Chondrocyte (in vitro differentiated cells): ENCODE measurements at regions not wholly inside any gene's neighbourhood (a gene's known extent, or its start where the extent isn't known, plus 50 kb on each side); places are given as distances from the start of the nearest gene placed in this dataset.

Source experiments
- DNase-seq: peaks from one replicate; pipeline ENCODE4 v3.0.0; 2021; ENCODE audit warnings: mixed read lengths, low spot score
- H3K27ac Mint-ChIP-seq: one replicate; pipeline ENCODE4 v1.8.0; 2021; ENCODE audit warnings: mild to moderate bottlenecking, moderate library complexity, mixed read lengths; ENCODE audit not compliant: unreplicated experiment
- H3K27me3 Mint-ChIP-seq: 2 replicates; pipeline ENCODE4 v1.8.0; 2021; ENCODE audit warnings: low read depth, mixed read lengths
- H3K36me3 Mint-ChIP-seq: 2 replicates; pipeline ENCODE4 v1.8.0; 2021; ENCODE audit warnings: low read depth, mixed read lengths
- H3K4me1 Mint-ChIP-seq: 2 replicates; pipeline ENCODE4 v1.8.0; 2021; ENCODE audit warnings: low read depth, mild to moderate bottlenecking, mixed read lengths
- H3K4me3 Mint-ChIP-seq: one replicate; pipeline ENCODE4 v1.8.0; 2021; ENCODE audit warnings: mild to moderate bottlenecking, moderate library complexity, mixed read lengths; ENCODE audit not compliant: unreplicated experiment
- H3K9me3 Mint-ChIP-seq: 2 replicates; pipeline ENCODE4 v1.8.0; 2021; ENCODE audit warnings: low read depth, mixed read lengths
- CTCF ChIP-seq: fragments of 200-600 bp; sonication (generic); IDR thresholded peaks from 2 replicates; pipeline ENCODE4 v1.5.0; 2021; ENCODE audit warnings: antibody characterized with exemption, mild to moderate bottlenecking, moderate library complexity

GRCh38 chr11:39786281-39786680 is 1673.2 kb downstream of the LRRC4C start:
- TF ChIP-seq CTCF = no peak
- Mint-ChIP-seq H3K27me3 (no peaks in the 10 kb centered on the region), H3K9me3 (no peaks in the 10 kb centered on the region), H3K27ac (no peak overlapping the region), H3K4me1 (no peaks in the 10 kb centered on the region), H3K4me3 (no peak overlapping the region), H3K36me3 (no peaks in the 10 kb centered on the region)
- DNase-seq = no peak

- Mint-ChIP-seq H3K27ac (no peak overlapping the region), H3K27me3 (no peaks in the 10 kb centered on the region), H3K4me3 (no peak overlapping the region), H3K36me3 (no peaks in the 10 kb centered on the region), H3K4me1 (no peaks in the 10 kb centered on the region), H3K9me3 (no peaks in the 10 kb centered on the region)
- no peak for TF ChIP-seq CTCF
- DNase-seq = peak; percentile 77
These were observed 1674.6 kb downstream of the LRRC4C start for GRCh38 chr11:39784873-39785272.

GRCh38 chr11:39780131-39780530 is 1679.3 kb downstream of the LRRC4C start:
- Mint-ChIP-seq H3K27me3 (no peaks in the 10 kb centered on the region), H3K36me3 (no peaks in the 10 kb centered on the region), H3K9me3 (no peaks in the 10 kb centered on the region), H3K4me1 (no peaks in the 10 kb centered on the region), H3K4me3 (no peak overlapping the region), H3K27ac (no peak overlapping the region)
- no peak for TF ChIP-seq CTCF
- no peak for DNase-seq

- Mint-ChIP-seq H3K27ac (no peak overlapping the region), H3K4me1 (no peaks in the 10 kb centered on the region), H3K27me3 (no peaks in the 10 kb centered on the region), H3K9me3 (no peaks in the 10 kb centered on the region), H3K4me3 (no peak overlapping the region), H3K36me3 (no peaks in the 10 kb centered on the region)
- no peak for TF ChIP-seq CTCF
- no peak for DNase-seq
These were observed 1682.4 kb downstream of the LRRC4C start for GRCh38 chr11:39777035-39777434.

- no peaks in the 10 kb centered on the region for H3K36me3 Mint-ChIP-seq
- H3K9me3 Mint-ChIP-seq = no peaks in the 10 kb centered on the region
- no peak overlapping the region for H3K4me3 Mint-ChIP-seq
- no peak for TF ChIP-seq CTCF
- no peak for DNase-seq
- no peaks in the 10 kb centered on the region for H3K4me1 Mint-ChIP-seq
- no peak overlapping the region for H3K27ac Mint-ChIP-seq
- no peaks in the 10 kb centered on the region for H3K27me3 Mint-ChIP-seq
These were observed 1686.8 kb downstream of the LRRC4C start for GRCh38 chr11:39772525-39773137.
